ENCODE measurements at regions not wholly inside any gene's neighbourhood (a gene's known extent, or its start where the extent isn't known, plus 50 kb on each side); places are given as distances from the start of the nearest gene placed in this dataset.
"Not testable (repeated sequence)": the region's sequence is repeated elsewhere in the genome, so short reads cannot be mapped to it uniquely, and the experiment has no call there.

DNA sequence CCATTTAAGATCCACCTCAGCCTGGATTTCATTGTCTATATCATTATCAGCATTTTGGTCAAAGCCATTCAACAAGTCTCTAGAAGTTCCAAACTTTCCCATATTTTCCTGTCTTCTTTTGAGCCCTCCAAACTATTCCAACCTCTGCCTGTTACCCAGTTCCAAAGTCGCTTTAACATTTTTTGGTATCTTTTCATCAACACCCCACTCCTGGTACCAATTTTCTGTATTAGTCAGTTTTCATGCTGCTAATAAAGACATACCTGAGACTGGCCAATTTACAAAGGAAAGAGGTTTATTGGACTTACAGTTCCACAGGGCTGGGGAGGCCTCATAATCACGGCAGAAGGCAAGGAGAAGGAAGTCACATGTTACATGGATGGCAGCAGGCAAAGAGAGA is 982.9 kb downstream of the TAF11L14 start:
- TF ChIP-seq EZH2 (IDR thresholded peaks at IDR 0.05; ENCODE audit: borderline replicate concordance, low read depth, low read length, severe bottlenecking) = not testable (repeated sequence)
- TF ChIP-seq, protein P1, sequence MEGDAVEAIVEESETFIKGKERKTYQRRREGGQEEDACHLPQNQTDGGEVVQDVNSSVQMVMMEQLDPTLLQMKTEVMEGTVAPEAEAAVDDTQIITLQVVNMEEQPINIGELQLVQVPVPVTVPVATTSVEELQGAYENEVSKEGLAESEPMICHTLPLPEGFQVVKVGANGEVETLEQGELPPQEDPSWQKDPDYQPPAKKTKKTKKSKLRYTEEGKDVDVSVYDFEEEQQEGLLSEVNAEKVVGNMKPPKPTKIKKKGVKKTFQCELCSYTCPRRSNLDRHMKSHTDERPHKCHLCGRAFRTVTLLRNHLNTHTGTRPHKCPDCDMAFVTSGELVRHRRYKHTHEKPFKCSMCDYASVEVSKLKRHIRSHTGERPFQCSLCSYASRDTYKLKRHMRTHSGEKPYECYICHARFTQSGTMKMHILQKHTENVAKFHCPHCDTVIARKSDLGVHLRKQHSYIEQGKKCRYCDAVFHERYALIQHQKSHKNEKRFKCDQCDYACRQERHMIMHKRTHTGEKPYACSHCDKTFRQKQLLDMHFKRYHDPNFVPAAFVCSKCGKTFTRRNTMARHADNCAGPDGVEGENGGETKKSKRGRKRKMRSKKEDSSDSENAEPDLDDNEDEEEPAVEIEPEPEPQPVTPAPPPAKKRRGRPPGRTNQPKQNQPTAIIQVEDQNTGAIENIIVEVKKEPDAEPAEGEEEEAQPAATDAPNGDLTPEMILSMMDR (IDR thresholded peaks at IDR 0.05; ENCODE audit: borderline replicate concordance, extremely low read depth, low read length, poor library complexity, severe bottlenecking) = not testable (repeated sequence)

Measured in DND-41 (cell line).